ENCODE measurements at regions not wholly inside any gene's neighbourhood (a gene's known extent, or its start where the extent isn't known, plus 50 kb on each side); places are given as distances from the start of the nearest gene placed in this dataset.

GRCh38 chr4:20030108-20030507, 221.6 kb upstream of the SLIT2 start:
- no peaks in the 10 kb centered on the region; the same call in 1 of the 2 replicates for H3K9me3 ChIP-seq (ENCODE audit: control insufficient read depth, insufficient read depth, low read depth, low read length)
- no peak overlapping the region for H3K4me3 ChIP-seq (ENCODE audit: low read depth in 2 of 2, low read length in 2 of 2)
- ATAC-seq (no peak), DNase-seq (ENCODE audit: low read depth, low spot score) (no peak)
- TF ChIP-seq REST (IDR thresholded peaks at IDR 0.05; ENCODE audit: insufficient read depth in 1 of 2, low read depth in 2 of 2, low read length in 1 of 2) (no peak), POLR2AphosphoS5 (IDR thresholded peaks at IDR 0.05; ENCODE audit: low read depth, low read length) (no peak), CTCF (IDR thresholded peaks at IDR 0.05) (no peak), SIN3A (IDR thresholded peaks at IDR 0.05; ENCODE audit: borderline replicate concordance, insufficient read depth, low read depth, low read length) (no peak), TCF7L2 (IDR thresholded peaks at IDR 0.05; ENCODE audit: low read depth, low read length) (no peak)
- no peaks in the 10 kb centered on the region for H3K27me3 ChIP-seq (ENCODE audit: control insufficient read depth, insufficient read depth, low read length)
- BruUV-seq (replicated peaks): no TSS peak
- intact Hi-C loops (cut with micrococcal nuclease; ENCODE audit: unreplicated experiment): no loop called here
- H3K36me3 ChIP-seq (ENCODE audit: control insufficient read depth, insufficient read depth, low read length): no peaks in the 10 kb centered on the region
- ChIA-PET POLR2A (no interaction called here), CTCF (no interaction called here)
- no peaks in the 10 kb centered on the region for H3K4me1 ChIP-seq (ENCODE audit: control insufficient read depth, insufficient read depth, low read length)
- in situ Hi-C loops (cut with HindIII; ENCODE audit: low pct_unique_long_range_greater_than_20kb, low sequenced_read_pairs): no loop called here
- H3K27ac ChIP-seq (ENCODE audit: low read length): no peak overlapping the region

GRCh38 chr4:20028645-20029044, 223.1 kb upstream of the SLIT2 start:
- in situ Hi-C loops (cut with HindIII; ENCODE audit: low pct_unique_long_range_greater_than_20kb, low sequenced_read_pairs) (no loop called here), intact Hi-C loops (cut with micrococcal nuclease; ENCODE audit: unreplicated experiment) (no loop called here)
- Histone ChIP-seq H3K36me3 (ENCODE audit: control insufficient read depth, insufficient read depth, low read length) (no peaks in the 10 kb centered on the region), H3K4me1 (ENCODE audit: control insufficient read depth, insufficient read depth, low read length) (no peaks in the 10 kb centered on the region), H3K27me3 (ENCODE audit: control insufficient read depth, insufficient read depth, low read length) (no peaks in the 10 kb centered on the region), H3K4me3 (ENCODE audit: low read depth in 2 of 2, low read length in 2 of 2) (no peak overlapping the region), H3K27ac (ENCODE audit: low read length) (no peak overlapping the region), H3K9me3 (ENCODE audit: control insufficient read depth, insufficient read depth, low read depth, low read length) (no peaks in the 10 kb centered on the region; the same call in 1 of the 2 replicates)
- TF ChIP-seq TCF7L2 (IDR thresholded peaks at IDR 0.05; ENCODE audit: low read depth, low read length) (no peak), CTCF (IDR thresholded peaks at IDR 0.05) (no peak), SIN3A (IDR thresholded peaks at IDR 0.05; ENCODE audit: borderline replicate concordance, insufficient read depth, low read depth, low read length) (no peak), REST (IDR thresholded peaks at IDR 0.05; ENCODE audit: insufficient read depth in 1 of 2, low read depth in 2 of 2, low read length in 1 of 2) (no peak), POLR2AphosphoS5 (IDR thresholded peaks at IDR 0.05; ENCODE audit: low read depth, low read length) (no peak)
- DNase-seq (ENCODE audit: low read depth, low spot score) (no peak), ATAC-seq (no peak)
- no TSS peak for BruUV-seq (replicated peaks)
- ChIA-PET CTCF (no interaction called here), POLR2A (no interaction called here)

Measured in Panc1 (cell line).